ENCODE measurements at regions not wholly inside any gene's neighbourhood (a gene's known extent, or its start where the extent isn't known, plus 50 kb on each side); places are given as distances from the start of the nearest gene placed in this dataset.

DNA sequence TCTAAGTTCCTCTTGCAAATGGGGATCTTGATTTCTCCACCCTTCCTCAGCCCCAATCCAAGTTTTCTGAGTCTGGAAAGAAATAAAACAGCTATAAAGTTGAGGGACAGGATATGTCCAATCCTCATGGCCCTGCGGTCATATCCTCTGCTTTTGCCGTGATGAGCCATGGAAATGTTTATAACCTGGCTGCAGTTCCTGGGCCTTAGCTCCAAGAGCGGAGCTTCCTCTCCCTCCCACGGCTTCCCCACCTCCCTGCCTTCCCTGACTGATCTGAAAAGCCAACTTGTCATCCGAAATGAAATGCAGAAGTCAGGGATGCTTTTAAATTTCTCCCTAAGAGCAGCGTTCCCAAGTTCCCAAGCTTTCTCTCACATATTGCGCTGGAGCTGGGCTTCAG lies 221.5 kb upstream of the SFRP2 start (continued):
- TF ChIP-seq, protein P1, sequence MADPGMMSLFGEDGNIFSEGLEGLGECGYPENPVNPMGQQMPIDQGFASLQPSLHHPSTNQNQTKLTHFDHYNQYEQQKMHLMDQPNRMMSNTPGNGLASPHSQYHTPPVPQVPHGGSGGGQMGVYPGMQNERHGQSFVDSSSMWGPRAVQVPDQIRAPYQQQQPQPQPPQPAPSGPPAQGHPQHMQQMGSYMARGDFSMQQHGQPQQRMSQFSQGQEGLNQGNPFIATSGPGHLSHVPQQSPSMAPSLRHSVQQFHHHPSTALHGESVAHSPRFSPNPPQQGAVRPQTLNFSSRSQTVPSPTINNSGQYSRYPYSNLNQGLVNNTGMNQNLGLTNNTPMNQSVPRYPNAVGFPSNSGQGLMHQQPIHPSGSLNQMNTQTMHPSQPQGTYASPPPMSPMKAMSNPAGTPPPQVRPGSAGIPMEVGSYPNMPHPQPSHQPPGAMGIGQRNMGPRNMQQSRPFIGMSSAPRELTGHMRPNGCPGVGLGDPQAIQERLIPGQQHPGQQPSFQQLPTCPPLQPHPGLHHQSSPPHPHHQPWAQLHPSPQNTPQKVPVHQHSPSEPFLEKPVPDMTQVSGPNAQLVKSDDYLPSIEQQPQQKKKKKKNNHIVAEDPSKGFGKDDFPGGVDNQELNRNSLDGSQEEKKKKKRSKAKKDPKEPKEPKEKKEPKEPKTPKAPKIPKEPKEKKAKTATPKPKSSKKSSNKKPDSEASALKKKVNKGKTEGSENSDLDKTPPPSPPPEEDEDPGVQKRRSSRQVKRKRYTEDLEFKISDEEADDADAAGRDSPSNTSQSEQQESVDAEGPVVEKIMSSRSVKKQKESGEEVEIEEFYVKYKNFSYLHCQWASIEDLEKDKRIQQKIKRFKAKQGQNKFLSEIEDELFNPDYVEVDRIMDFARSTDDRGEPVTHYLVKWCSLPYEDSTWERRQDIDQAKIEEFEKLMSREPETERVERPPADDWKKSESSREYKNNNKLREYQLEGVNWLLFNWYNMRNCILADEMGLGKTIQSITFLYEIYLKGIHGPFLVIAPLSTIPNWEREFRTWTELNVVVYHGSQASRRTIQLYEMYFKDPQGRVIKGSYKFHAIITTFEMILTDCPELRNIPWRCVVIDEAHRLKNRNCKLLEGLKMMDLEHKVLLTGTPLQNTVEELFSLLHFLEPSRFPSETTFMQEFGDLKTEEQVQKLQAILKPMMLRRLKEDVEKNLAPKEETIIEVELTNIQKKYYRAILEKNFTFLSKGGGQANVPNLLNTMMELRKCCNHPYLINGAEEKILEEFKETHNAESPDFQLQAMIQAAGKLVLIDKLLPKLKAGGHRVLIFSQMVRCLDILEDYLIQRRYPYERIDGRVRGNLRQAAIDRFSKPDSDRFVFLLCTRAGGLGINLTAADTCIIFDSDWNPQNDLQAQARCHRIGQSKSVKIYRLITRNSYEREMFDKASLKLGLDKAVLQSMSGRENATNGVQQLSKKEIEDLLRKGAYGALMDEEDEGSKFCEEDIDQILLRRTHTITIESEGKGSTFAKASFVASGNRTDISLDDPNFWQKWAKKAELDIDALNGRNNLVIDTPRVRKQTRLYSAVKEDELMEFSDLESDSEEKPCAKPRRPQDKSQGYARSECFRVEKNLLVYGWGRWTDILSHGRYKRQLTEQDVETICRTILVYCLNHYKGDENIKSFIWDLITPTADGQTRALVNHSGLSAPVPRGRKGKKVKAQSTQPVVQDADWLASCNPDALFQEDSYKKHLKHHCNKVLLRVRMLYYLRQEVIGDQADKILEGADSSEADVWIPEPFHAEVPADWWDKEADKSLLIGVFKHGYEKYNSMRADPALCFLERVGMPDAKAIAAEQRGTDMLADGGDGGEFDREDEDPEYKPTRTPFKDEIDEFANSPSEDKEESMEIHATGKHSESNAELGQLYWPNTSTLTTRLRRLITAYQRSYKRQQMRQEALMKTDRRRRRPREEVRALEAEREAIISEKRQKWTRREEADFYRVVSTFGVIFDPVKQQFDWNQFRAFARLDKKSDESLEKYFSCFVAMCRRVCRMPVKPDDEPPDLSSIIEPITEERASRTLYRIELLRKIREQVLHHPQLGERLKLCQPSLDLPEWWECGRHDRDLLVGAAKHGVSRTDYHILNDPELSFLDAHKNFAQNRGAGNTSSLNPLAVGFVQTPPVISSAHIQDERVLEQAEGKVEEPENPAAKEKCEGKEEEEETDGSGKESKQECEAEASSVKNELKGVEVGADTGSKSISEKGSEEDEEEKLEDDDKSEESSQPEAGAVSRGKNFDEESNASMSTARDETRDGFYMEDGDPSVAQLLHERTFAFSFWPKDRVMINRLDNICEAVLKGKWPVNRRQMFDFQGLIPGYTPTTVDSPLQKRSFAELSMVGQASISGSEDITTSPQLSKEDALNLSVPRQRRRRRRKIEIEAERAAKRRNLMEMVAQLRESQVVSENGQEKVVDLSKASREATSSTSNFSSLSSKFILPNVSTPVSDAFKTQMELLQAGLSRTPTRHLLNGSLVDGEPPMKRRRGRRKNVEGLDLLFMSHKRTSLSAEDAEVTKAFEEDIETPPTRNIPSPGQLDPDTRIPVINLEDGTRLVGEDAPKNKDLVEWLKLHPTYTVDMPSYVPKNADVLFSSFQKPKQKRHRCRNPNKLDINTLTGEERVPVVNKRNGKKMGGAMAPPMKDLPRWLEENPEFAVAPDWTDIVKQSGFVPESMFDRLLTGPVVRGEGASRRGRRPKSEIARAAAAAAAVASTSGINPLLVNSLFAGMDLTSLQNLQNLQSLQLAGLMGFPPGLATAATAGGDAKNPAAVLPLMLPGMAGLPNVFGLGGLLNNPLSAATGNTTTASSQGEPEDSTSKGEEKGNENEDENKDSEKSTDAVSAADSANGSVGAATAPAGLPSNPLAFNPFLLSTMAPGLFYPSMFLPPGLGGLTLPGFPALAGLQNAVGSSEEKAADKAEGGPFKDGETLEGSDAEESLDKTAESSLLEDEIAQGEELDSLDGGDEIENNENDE (IDR thresholded peaks at IDR 0.05; ENCODE audit: insufficient replicate concordance, low read length), result no peak

Data from H1 (cell line).